Dedifferentiated amniotic fluid mesenchymal stem cell (primary cell): ENCODE measurements at regions not wholly inside any gene's neighbourhood (a gene's known extent, or its start where the extent isn't known, plus 50 kb on each side); places are given as distances from the start of the nearest gene placed in this dataset.

Experiments used
- DNase-seq: peaks from one replicate; pipeline ENCODE4 v3.0.0-alpha.2; 2016; ENCODE audit errors: extremely low spot score

DNA sequence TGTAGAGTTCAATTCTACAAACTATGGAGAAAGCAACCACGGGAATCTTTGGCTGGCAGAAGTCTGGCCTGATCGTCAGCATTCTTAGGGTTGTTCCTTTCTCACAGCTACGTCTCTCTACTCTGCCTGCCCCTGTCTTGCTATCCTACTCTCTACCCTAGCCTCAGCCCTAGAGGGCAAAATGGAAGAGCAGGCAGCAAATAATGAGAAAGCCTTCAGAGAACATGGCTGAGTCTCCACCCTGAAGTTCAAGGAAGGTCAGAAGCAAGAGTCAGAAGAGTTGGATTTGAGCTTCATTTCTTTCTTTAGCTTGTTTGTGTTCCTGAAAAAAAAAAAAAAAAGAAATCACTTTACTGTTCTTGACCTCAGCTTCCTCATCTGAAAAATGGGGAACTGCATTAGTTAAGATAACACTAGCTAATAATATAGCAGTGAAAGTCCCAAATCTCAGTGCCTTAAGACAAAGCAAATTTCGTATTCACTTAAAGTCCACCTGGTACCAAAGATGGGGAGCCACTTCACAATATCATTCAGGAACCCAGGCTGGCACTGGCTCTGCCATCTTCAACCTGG lies 50.2 kb upstream of the CCND2 start:
- no peak for DNase-seq

GRCh38 chr12:4221258-4221620 lies 52.3 kb upstream of the CCND2 start:
- DNase-seq, result no peak

DNA sequence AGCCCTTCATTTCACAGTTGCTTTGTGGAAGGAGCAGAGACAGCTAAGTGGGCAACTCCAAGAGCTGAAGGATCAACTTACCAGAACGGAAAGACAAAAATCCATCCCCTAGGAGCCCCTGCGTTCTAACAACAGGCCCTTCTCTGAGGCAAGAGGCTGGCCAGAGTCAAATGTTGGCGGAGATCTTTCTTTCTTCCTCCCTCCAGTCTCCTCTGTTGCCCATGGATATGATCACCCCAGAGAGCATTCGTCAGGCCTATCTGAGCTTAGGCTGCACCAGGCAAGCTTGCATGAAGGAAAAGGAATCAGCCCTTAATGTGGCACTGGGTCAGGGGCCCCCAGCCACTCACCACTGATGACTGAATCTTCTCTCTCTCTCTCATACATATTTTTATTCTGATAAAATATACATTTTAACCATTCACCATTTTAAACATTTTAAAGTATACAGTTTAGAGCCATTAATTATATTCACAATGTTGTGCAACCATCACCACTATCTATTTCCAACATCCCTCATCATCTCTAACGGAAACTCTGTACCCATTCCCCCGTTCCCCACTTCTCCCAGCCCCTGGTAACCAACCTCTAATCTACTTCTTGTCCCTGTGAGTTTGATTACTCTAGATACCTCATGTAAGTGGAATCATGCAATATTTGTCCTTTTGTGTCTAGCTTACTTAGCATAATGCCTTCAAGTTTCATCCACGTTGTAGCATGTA lies 52.9 kb upstream of the CCND2 start:
- DNase-seq, result no peak

DNA sequence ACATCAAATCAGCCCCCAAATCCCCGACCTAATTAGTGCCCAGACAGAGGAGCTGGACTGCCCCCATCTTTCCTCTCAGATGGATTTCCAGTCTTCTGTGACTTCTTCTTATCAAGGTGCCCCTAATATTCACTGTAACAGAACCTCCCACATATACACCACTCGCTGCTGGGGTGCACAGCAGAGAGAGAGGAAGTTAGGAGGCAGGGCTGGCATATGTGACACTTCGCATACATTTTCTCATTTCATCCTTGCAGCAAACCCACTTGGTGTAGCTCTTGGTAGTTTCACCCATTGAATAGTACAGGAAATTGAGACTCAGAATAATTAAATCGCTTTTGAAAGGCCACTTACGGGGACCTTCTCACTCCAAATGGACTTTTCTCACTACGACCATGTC lies 56.5 kb upstream of the CCND2 start:
- no peak for DNase-seq

- no peak for DNase-seq
These were observed 57.2 kb upstream of the CCND2 start for GRCh38 chr12:4216187-4216927.

DNA sequence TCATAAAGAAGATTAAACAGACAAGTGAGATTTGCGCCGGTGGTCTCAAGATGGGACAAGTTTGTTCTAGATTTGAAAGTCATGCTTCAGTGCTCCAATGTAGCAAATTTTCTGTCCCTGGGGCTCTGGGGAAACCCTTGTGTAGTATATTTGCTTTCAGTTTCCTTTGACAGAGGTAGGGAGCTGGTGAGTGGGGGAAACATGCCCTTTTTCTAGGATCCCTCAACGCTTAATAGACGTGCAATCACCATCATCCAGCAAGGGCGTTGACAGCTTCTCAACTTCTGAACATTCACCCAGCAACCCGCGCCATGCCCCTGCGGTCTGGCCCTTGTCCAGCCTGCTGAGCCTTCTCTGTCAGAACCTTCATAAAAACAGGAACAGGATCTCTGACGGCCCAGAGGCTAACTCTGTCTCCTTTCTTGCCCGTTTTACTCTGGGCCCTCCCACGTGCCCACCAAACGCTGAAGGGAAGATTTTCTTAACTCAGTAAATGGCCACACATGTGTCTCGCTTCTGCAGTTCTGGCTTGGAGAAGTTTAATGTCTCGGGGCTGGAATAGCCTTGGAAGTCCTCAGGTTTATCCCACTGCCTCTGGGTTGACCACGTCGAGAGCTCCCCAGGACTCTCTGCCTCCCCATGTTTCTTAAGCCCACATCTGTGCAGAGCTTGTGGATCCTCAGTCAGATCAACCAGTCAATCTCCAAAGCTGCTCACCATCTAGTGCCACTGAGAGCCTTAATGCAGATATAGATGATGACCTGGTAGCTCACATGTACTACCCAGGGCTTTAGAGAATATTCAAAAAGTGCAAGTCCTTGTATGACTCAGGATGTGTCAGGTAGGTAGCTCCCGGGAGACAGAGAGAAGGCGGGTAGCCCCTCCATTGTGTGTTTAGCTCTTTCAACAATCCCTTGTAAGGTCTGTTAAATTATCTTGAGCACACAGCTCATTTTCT lies 58.1 kb upstream of the CCND2 start:
- DNase-seq, result no peak

GRCh38 chr12:4214877-4215228 lies 58.7 kb upstream of the CCND2 start:
- no peak for DNase-seq

DNA sequence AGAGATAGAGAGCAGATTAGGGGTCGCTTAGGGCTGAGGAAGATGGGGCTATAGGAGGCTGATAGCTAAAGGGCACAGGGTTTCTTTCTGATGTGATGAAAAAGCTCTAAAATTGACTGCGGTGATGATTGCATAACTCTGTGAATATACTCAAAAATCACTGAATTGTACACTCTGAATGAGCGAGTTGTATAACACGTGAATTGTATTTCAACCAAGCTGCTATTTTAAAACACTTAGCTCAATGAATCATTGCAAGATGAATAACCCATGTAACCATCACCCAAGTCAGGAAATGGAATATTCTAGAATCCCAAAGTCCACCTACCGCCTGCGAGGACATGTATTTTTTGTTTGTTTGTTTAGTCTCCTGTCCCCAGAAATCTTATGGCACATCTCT lies 60.1 kb upstream of the CCND2 start:
- no peak for DNase-seq

- DNase-seq, result no peak
These were observed 60.7 kb upstream of the CCND2 start for GRCh38 chr12:4212845-4213244.

- no peak for DNase-seq
These were observed 62.2 kb upstream of the CCND2 start for GRCh38 chr12:4211372-4211771.

- DNase-seq, result no peak
These were observed 63.4 kb upstream of the CCND2 start for GRCh38 chr12:4210183-4210582.

GRCh38 chr12:4206470-4206869 lies 67.1 kb upstream of the CCND2 start:
- no peak for DNase-seq

- no peak for DNase-seq
These were observed 69.7 kb upstream of the CCND2 start for GRCh38 chr12:4203772-4204376.

DNA sequence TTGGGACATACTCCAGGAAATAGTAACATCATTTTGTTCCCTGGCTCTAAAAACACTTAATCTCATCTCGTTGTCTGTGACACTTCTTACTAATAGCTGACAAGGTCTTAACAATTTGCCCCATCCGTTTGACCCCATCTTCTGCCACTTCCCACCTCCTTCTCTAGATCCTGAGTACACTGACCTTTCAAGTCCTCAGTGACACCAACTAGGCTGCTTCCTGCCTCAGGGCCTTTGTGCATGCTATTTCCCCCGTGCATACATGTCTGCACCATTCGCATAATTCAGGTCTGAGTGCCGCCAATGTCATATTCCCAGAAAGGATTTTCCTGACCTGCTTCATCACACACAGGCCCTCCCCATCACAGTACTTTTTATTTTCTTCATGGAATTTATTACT lies 70.6 kb upstream of the CCND2 start:
- DNase-seq, result no peak

- DNase-seq, result no peak
These were observed 71.1 kb upstream of the CCND2 start for GRCh38 chr12:4202487-4202886.

DNA sequence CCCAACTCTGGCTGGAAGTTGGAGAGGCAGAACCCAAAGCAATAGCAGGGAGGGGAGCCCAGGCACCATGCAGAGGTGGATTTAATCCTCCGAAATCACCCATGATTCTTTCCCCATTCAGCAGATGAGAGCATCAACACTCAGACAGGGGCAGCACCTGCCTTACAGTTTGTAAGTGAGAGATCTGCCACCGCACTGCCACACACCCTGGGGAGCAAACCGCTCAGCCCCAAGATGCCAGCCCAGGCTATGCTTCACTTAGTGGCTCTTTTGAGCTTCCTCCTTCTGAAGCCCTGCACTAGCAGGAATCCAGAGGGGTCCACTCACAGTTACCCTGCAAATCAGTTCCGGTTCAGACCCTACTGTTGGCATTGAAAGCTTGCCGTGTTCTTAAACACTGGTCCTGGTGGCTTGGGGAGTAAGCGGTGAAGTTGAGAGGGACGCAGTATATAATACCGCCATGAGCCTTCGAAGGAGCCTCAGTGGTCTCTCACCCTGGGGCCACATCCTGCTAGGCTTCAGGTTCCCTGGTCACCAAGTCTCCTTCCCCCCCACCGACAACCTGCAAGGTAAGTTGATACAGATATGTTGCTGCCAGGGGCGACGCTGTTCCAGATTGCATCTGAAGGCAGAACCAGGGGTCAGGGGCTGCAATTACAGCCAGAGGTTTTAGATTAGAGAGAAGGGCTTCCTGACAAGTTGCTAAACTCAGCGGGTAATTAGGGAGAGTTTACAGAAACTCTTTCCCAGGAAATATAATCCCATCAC lies 72.0 kb upstream of the CCND2 start:
- DNase-seq, result no peak

DNA sequence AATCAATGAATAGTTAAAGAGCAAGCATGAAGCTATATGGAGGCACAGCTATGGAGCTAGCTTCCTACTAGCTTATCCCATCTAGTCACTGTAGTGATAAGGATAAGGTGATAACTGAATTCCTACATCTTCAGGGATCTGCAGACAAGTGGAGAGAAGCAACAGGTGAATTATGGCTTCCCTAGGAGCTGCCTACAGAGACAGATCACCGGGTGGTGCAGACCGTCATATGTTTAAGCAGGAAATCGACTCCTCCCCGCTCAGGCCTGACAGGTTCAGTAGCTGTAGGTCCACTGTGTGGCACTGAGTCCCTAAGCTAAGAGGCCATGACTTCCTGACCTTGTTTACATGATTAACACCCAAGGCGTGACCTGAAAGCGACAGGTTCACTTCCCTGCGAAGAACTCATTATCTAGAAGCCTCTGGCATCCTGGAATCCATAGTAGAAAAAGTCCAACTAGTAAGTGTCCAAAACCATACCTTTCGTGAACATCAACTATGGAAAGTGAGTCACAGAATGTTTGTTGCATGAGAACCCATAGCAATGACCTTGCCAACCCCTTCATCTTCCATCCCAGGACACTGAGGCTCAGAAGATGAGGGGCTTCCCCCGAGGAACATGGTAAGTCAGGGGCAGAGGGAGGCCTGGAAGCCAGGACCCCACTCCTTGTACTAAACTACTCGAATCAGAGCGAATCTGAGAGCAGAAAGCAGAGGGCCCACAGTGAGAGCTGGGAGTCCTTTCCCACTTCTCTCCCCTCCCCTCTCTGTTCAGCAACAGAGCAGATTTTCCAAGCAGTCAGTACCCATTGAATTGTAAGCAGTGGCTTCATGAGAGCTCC lies 75.4 kb upstream of the CCND2 start:
- DNase-seq, result no peak

GRCh38 chr12:4196805-4197420 lies 76.6 kb upstream of the CCND2 start:
- no peak for DNase-seq

GRCh38 chr12:4194668-4195067 lies 78.9 kb upstream of the CCND2 start:
- no peak for DNase-seq

- no peak for DNase-seq
These were observed 79.7 kb upstream of the CCND2 start for GRCh38 chr12:4193821-4194220.
